ENCODE measurements at regions not wholly inside any gene's neighbourhood (a gene's known extent, or its start where the extent isn't known, plus 50 kb on each side); places are given as distances from the start of the nearest gene placed in this dataset.

DNA sequence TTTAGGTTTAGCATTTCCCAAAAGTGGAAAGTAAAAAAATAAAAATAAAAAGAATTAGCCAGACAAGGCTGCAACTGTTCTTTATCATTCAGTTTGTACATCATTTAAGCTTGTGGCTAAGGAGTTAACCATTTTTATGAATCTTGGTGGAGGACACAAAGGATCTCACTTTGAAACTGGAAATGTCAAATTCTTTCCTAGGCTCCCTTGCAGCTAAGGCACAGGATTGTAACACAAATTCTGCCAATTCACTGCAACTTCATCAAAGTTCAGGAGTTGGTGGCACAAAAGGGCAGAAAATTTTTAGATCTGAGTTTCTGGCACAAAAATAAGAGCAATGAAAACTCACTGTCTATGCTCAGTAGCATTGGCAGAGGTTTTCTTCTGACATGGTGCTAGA lies 211.2 kb upstream of the SYT10 start:
- intact Hi-C loops (cut with DNase I), result no loop called here
- H3K36me3 ChIP-seq, result no peaks in the 10 kb centered on the region

DNA sequence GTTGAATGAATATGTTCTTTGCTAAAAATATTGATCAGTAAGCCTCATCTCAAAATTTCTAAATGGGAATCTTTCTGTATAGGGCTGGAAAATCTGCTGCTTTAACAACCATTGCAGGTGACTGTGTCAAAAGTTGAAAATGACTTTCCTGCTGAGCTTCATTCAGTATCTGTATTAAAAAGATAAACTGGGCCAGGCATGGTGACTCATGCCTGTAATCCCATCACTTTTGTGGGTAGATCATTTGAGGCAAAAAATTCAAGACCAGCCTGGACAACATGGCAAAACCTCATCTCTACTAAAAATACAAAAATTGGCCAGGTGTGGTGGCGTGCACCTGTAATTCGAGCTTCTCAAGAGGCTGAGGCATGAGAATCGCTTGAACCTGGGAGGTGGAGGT lies 213.7 kb upstream of the SYT10 start:
- H3K27me3 ChIP-seq, result no peaks in the 10 kb centered on the region
- H3K4me3 ChIP-seq, result no peak overlapping the region
- peaks cover 0 to 15% (median 0%) of the 10 kb centered on the region in 11 donors for H3K9me3 ChIP-seq
- intact Hi-C loops (cut with DNase I), result no loop called here
- ATAC-seq, result no peak
- 88 to 94% methylated on average over 3 of the region's 3 CpGs for WGBS, 2 donors
- no peak overlapping the region for H3K27ac ChIP-seq
- no peaks in the 10 kb centered on the region for H3K36me3 ChIP-seq
- no peak for DNase-seq
- no peaks in the 10 kb centered on the region for H3K4me1 ChIP-seq
- TF ChIP-seq, protein P1, sequence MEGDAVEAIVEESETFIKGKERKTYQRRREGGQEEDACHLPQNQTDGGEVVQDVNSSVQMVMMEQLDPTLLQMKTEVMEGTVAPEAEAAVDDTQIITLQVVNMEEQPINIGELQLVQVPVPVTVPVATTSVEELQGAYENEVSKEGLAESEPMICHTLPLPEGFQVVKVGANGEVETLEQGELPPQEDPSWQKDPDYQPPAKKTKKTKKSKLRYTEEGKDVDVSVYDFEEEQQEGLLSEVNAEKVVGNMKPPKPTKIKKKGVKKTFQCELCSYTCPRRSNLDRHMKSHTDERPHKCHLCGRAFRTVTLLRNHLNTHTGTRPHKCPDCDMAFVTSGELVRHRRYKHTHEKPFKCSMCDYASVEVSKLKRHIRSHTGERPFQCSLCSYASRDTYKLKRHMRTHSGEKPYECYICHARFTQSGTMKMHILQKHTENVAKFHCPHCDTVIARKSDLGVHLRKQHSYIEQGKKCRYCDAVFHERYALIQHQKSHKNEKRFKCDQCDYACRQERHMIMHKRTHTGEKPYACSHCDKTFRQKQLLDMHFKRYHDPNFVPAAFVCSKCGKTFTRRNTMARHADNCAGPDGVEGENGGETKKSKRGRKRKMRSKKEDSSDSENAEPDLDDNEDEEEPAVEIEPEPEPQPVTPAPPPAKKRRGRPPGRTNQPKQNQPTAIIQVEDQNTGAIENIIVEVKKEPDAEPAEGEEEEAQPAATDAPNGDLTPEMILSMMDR (IDR thresholded peaks at IDR 0.05), result no peak

More for the DNA sequence above, 211.2 kb upstream of the SYT10 start:
- TF ChIP-seq, protein P1 (IDR thresholded peaks at IDR 0.05), result no peak
- H3K27ac ChIP-seq, result no peak overlapping the region
- H3K9me3 ChIP-seq, result peaks cover 0 to 15% (median 0%) of the 10 kb centered on the region in 11 donors
- H3K4me1 ChIP-seq, result no peaks in the 10 kb centered on the region
- no peak for DNase-seq
- no peak overlapping the region for H3K4me3 ChIP-seq
- ATAC-seq, result no peak
- no peaks in the 10 kb centered on the region for H3K27me3 ChIP-seq

DNA sequence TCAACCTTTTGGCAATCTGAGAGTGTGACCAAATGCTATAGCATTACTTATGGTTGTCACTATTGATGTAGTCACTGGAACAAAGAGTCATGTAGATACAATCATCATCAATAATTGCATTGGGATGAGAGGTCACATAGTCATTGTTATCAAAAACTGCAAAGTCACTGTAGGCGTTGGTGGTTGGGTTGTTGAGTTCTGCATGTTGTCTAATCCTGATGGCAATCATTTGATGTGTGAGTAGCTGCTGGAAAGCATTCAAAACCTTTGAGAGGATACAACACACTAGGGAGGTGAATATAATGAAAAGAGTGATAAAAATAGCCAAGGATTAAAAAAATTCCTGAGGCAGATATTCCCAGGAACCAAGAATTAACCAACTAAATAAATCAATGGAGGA lies 214.7 kb upstream of the SYT10 start:
- no peak overlapping the region for H3K4me3 ChIP-seq
- 46 to 48% methylated on average over 1 of the region's 1 CpG for whole genome bisulfite sequencing, 2 donors
- no peaks in the 10 kb centered on the region for H3K4me1 ChIP-seq
- ATAC-seq, result no peak
- no peak overlapping the region for H3K27ac ChIP-seq
- TF ChIP-seq, protein P1 (IDR thresholded peaks at IDR 0.05), result no peak
- no peaks in the 10 kb centered on the region for H3K36me3 ChIP-seq
- no peak for DNase-seq
- peaks cover 0 to 15% (median 0%) of the 10 kb centered on the region in 11 donors for H3K9me3 ChIP-seq
- no peaks in the 10 kb centered on the region for H3K27me3 ChIP-seq
- intact Hi-C loops (cut with DNase I), result no loop called here

DNA sequence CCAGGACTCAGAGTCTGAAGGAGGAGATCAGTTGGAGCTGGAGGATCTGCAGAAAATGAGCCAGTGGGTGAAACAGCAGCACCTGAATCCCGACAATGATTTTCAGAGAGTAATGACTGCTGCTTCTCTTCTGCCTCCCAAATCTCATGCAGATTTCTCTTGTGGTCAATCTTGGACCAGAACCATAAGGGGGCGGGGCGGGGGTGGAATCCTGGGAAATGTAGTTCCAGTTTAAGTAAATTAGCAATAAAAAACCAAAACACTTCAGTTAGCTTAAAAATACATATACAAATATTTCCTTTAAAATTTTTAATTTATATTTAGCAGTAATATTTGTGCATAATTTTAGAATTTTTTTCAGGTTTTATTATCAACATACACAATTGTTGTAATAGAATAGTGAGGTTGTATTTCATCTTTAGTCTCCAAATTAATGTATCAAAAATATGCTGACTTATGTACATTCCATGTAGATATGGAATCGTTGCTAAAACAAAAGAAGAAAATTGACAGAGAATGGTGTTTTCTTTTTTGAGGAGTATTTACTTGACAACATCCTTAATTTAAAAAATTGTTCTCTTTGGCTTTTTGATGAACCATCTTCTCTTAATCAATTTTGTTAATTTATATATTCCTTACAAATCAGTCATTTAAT lies 223.5 kb upstream of the SYT10 start:
- Histone ChIP-seq H3K27me3 (no peaks in the 10 kb centered on the region), H3K4me1 (no peaks in the 10 kb centered on the region), H3K4me3 (no peak overlapping the region), H3K27ac (no peak overlapping the region), H3K9me3 (no peaks in the 10 kb centered on the region), H3K36me3 (no peaks in the 10 kb centered on the region)
- intact Hi-C loops (cut with DNase I), result no loop called here
- TF ChIP-seq, protein P1 (IDR thresholded peaks at IDR 0.05), result no peak
- WGBS, 2 donors, result 70 to 78% methylated on average over 4 of the region's 4 CpGs
- DNase-seq (no peak), ATAC-seq (no peak)

Data from heart right ventricle (tissue), 16 donors.